HEK293 (cell line): ENCODE measurements at regions not wholly inside any gene's neighbourhood (a gene's known extent, or its start where the extent isn't known, plus 50 kb on each side); places are given as distances from the start of the nearest gene placed in this dataset.
A peak's percentile ranks its signal among the peaks of the same experiment; 100 is the strongest.

ENCODE experiments used
- CTCF ChIA-PET: fragments of 350-600 bp; formaldehyde crosslinking; extraction: SDS; loops from one replicate; lab custom pipeline; 2021; ENCODE audit warnings: antibody characterized with exemption; lab: Yijun Ruan, JAX
- POLR2A ChIA-PET: fragments of 300-600 bp; formaldehyde crosslinking; extraction: SDS; loops from one replicate; lab custom pipeline; 2020; ENCODE audit warnings: antibody characterized with exemption, inconsistent platforms; lab: Yijun Ruan, JAX
- H3K27ac ChIP-seq: fragments of 200-500 bp; sonication (Bioruptor generic); 2 replicates; pipeline ENCODE4 v1.5.1; 2014; ENCODE audit warnings: low read depth, low read length, control low read depth, inconsistent platforms; ENCODE audit errors: extremely low read depth
- H3K36me3 ChIP-seq, 2 experiments: fragments of 200-500 bp in 1 of 2; sonication (Bioruptor generic) in 1 of 2; 1 replicate in 1 of 2; 2 replicates in 1 of 2; pipeline ENCODE4 v1.5.1; 2014 to 2017; ENCODE audit warnings: inconsistent platforms in 2 of 2, low read length in 2 of 2; ENCODE audit not compliant: control insufficient read depth in 2 of 2, insufficient read depth in 1 of 2
- H3K4me1 ChIP-seq: fragments of 200-500 bp; sonication (Bioruptor generic); 2 replicates; pipeline ENCODE4 v1.5.1; 2014; ENCODE audit warnings: mild to moderate bottlenecking, low read length, inconsistent platforms; ENCODE audit not compliant: control insufficient read depth, insufficient read depth
- H3K4me3 ChIP-seq: 2 replicates; pipeline ENCODE4 v1.5.1; 2011; ENCODE audit warnings: low read depth, mild to moderate bottlenecking, control low read depth, low read length, moderate library complexity
- H3K9me3 ChIP-seq: fragments of 200-500 bp; sonication (Bioruptor generic); 2 replicates; pipeline ENCODE4 v1.5.1; 2014; ENCODE audit warnings: low read depth, low read length, inconsistent platforms; ENCODE audit not compliant: control insufficient read depth, insufficient read depth
- ATF2 ChIP-seq: fragments of 450-650 bp; formaldehyde crosslinking; IDR thresholded peaks from 2 replicates; pipeline ENCODE4 v1.5.1; 2016; ENCODE audit warnings: missing biosample characterization, missing genetic modification characterization, low read depth
- CTCF ChIP-seq: fragments of 450-650 bp; formaldehyde crosslinking; IDR thresholded peaks from 2 replicates; pipeline ENCODE4 v1.5.1; 2016; ENCODE audit warnings: missing biosample characterization, missing genetic modification characterization
- PRDM1 ChIP-seq: fragments of 450-650 bp; formaldehyde crosslinking; IDR thresholded peaks from 2 replicates; pipeline ENCODE4; 2016; ENCODE audit warnings: missing biosample characterization, missing genetic modification characterization
- PRDM6 ChIP-seq: fragments of 450-650 bp; formaldehyde crosslinking; IDR thresholded peaks from 2 replicates; pipeline ENCODE4 v1.5.1; 2017; ENCODE audit warnings: missing biosample characterization, missing genetic modification characterization
- SP7 ChIP-seq: fragments of 450-650 bp; formaldehyde crosslinking; IDR thresholded peaks from 2 replicates; pipeline ENCODE4 v1.5.1; 2016; ENCODE audit warnings: missing biosample characterization, missing genetic modification characterization
- TCF7L2 ChIP-seq: IDR thresholded peaks from 2 replicates; pipeline ENCODE4 v1.6.1; 2011; ENCODE audit warnings: low read depth, mild to moderate bottlenecking, inconsistent platforms, low read length, moderate library complexity, borderline replicate concordance
- ZBTB21 ChIP-seq: fragments of 450-650 bp; formaldehyde crosslinking; IDR thresholded peaks from 2 replicates; pipeline ENCODE4 v1.5.1; 2017; ENCODE audit warnings: missing biosample characterization, missing genetic modification characterization
- ZBTB26 ChIP-seq: fragments of 450-650 bp; formaldehyde crosslinking; optimal IDR thresholded peaks from 2 replicates; pipeline ENCODE3; 2016; ENCODE audit warnings: missing biosample characterization, mild to moderate bottlenecking, missing genetic modification characterization
- ZEB2 ChIP-seq: fragments of 450-650 bp; formaldehyde crosslinking; IDR thresholded peaks from 2 replicates; pipeline ENCODE4 v1.5.1; 2016; ENCODE audit warnings: missing biosample characterization, missing genetic modification characterization
- ZNF175 ChIP-seq: fragments of 450-650 bp; formaldehyde crosslinking; IDR thresholded peaks from 2 replicates; pipeline ENCODE4 v1.5.1; 2016; ENCODE audit warnings: missing biosample characterization, missing genetic modification characterization
- ZNF24 ChIP-seq: fragments of 450-650 bp; formaldehyde crosslinking; IDR thresholded peaks from 2 replicates; pipeline ENCODE4 v1.5.1; 2016; ENCODE audit warnings: missing biosample characterization, missing genetic modification characterization
- ZNF335 ChIP-seq: fragments of 450-650 bp; formaldehyde crosslinking; conservative IDR thresholded peaks from 2 replicates; pipeline ENCODE4 v1.5.1; 2016; ENCODE audit warnings: missing biosample characterization, missing genetic modification characterization
- ZNF350 ChIP-seq: fragments of 450-650 bp; formaldehyde crosslinking; IDR thresholded peaks from 2 replicates; pipeline ENCODE4 v1.5.0; 2017; ENCODE audit warnings: missing biosample characterization, mild to moderate bottlenecking, missing genetic modification characterization
- ZNF362 ChIP-seq: fragments of 450-650 bp; formaldehyde crosslinking; IDR thresholded peaks from 2 replicates; pipeline ENCODE4 v1.5.1; 2016; ENCODE audit warnings: missing biosample characterization, missing genetic modification characterization
- ZNF449 ChIP-seq: fragments of 450-650 bp; formaldehyde crosslinking; IDR thresholded peaks from 2 replicates; pipeline ENCODE4 v1.5.1; 2017; ENCODE audit warnings: missing biosample characterization, mild to moderate bottlenecking, missing genetic modification characterization, moderate library complexity
- ZNF48 ChIP-seq: fragments of 450-650 bp; formaldehyde crosslinking; IDR thresholded peaks from 2 replicates; pipeline ENCODE4 v1.5.1; 2016; ENCODE audit warnings: missing biosample characterization, missing genetic modification characterization
- ZNF571 ChIP-seq: fragments of 450-650 bp; formaldehyde crosslinking; IDR thresholded peaks from 2 replicates; pipeline ENCODE4 v1.5.0; 2017; ENCODE audit warnings: missing biosample characterization, missing genetic modification characterization
- ZNF580 ChIP-seq: fragments of 450-650 bp; formaldehyde crosslinking; IDR thresholded peaks from 2 replicates; pipeline ENCODE4 v1.5.1; 2016; ENCODE audit warnings: missing biosample characterization, missing genetic modification characterization
- ZNF654 ChIP-seq: fragments of 450-650 bp; formaldehyde crosslinking; IDR thresholded peaks from 2 replicates; pipeline ENCODE4 v1.5.1; 2016; ENCODE audit warnings: low read depth, missing biosample characterization, missing genetic modification characterization
- ZNF660 ChIP-seq: fragments of 450-650 bp; IDR thresholded peaks from 2 replicates; pipeline ENCODE4 v1.5.1; 2018; ENCODE audit warnings: missing biosample characterization, mild to moderate bottlenecking, missing genetic modification characterization
- ZNF670 ChIP-seq: fragments of 450-650 bp; formaldehyde crosslinking; IDR thresholded peaks from 2 replicates; pipeline ENCODE4 v1.5.1; 2016; ENCODE audit warnings: missing biosample characterization, missing genetic modification characterization, low read depth
- ZNF707 ChIP-seq: fragments of 450-650 bp; formaldehyde crosslinking; IDR thresholded peaks from 2 replicates; pipeline ENCODE4 v1.5.1; 2016; ENCODE audit warnings: missing biosample characterization, missing genetic modification characterization
- ZNF785 ChIP-seq: fragments of 450-650 bp; formaldehyde crosslinking; IDR thresholded peaks from 2 replicates; pipeline ENCODE4 v1.5.1; 2016; ENCODE audit warnings: missing biosample characterization, missing genetic modification characterization
- ZNF830 ChIP-seq: fragments of 450-650 bp; IDR thresholded peaks from 2 replicates; pipeline ENCODE4 v1.5.0; 2018; ENCODE audit warnings: missing biosample characterization, missing genetic modification characterization, low read depth, mild to moderate bottlenecking, moderate library complexity
- ZXDB ChIP-seq: fragments of 450-650 bp; formaldehyde crosslinking; IDR thresholded peaks from 2 replicates; pipeline ENCODE4 v1.5.1; 2016; ENCODE audit warnings: missing biosample characterization, missing genetic modification characterization

GRCh38 chr16:73176577-73177013, 128.7 kb upstream of the ZFHX3 start (continued):
- peak; percentile 77 for TF ChIP-seq ZEB2
- no peak for TF ChIP-seq TCF7L2
- peak; percentile 80 for TF ChIP-seq ZNF660 (tag by site-specific recombination)
- 0 out of 2 replicates have a peak, but pooled peaks have one; percentile 8 for TF ChIP-seq ZNF580
- TF ChIP-seq ATF2 (tag by site-specific recombination): peak; percentile 50; the same call in 1 of the 2 replicates

GRCh38 chr16:73172973-73173709, 125.2 kb upstream of the ZFHX3 start:
- peak overlapping the region; percentile 85 for H3K27ac ChIP-seq
- POLR2A ChIA-PET: no interaction called here

More at GRCh38 chr16:73172973-73173709, 125.2 kb upstream of the ZFHX3 start:
- TF ChIP-seq ZNF350 (tag by site-specific recombination) (no peak), ZNF785 (no peak), ZNF830 (tag by site-specific recombination) (no peak), ZBTB26 (tag by site-specific recombination) (no peak), ZNF362 (tag by site-specific recombination) (peak; percentile 88), PRDM1 (tag by site-specific recombination) (peak; percentile 3), SP7 (0 out of 2 replicates have a peak, but pooled peaks have one; percentile 8), ZNF654 (no peak), ZNF449 (tag by site-specific recombination) (no peak), ZNF48 (tag by site-specific recombination) (no peak), ZNF571 (tag by site-specific recombination) (no peak), PRDM6 (tag by site-specific recombination) (peak; percentile 2; the same call in 1 of the 2 replicates), ZNF24 (tag by site-specific recombination) (no peak), CTCF (tag by site-specific recombination) (0 out of 2 replicates have a peak, but pooled peaks have one; percentile 4), ZNF175 (no peak), ZNF670 (tag by site-specific recombination) (no peak), ZNF707 (tag by site-specific recombination) (no peak), ZNF335 (tag by site-specific recombination) (peak; percentile 53), ZBTB21 (tag by site-specific recombination) (no peak), ZXDB (tag by site-specific recombination) (0 out of 2 replicates have a peak, but pooled peaks have one; percentile 3)
- H3K36me3 ChIP-seq: no peaks in the 10 kb centered on the region
- CTCF ChIA-PET: interaction anchor here (0.5 to 0.9 kb wide), 3 partner anchors 12 to 245 kb away, joined by 3 read pairs; no protein-coding TSS in a partner anchor
- no peaks in the 10 kb centered on the region for H3K9me3 ChIP-seq
- H3K4me1 ChIP-seq: peaks cover 17% of the 10 kb centered on the region
- no peak overlapping the region for H3K4me3 ChIP-seq
